ENCODE measurements at regions not wholly inside any gene's neighbourhood (a gene's known extent, or its start where the extent isn't known, plus 50 kb on each side); places are given as distances from the start of the nearest gene placed in this dataset.
A peak's percentile ranks its signal among the peaks of the same experiment; 100 is the strongest.

DNA sequence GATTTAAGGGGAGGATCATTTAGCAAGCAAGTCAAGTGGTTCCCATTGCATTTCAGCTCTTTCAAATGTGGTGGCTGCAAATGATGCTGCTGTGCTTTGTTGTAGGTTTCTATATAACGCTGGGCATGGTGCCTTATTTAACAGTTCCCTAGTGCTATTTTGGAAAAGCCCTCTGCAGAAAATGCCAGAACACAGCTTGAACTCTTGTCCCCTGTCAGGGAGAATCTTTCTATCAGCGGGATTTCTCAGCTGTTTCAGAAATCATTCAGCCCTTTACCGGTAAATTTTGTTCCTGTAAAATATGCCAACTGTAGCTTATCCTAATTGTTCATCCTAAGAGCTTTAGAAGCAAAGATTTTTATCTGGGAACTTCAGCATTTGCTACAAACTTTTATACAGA lies 77.8 kb upstream of the DTNA start:
- Histone ChIP-seq H3K4me1 (peaks cover 38% of the 10 kb centered on the region), H3K9me3 (replicated peaks) (no peaks in the 10 kb centered on the region), H3K27me3 (ENCODE audit: low read depth) (no peaks in the 10 kb centered on the region), H3K36me3 (no peaks in the 10 kb centered on the region), H3K4me3 (no peak overlapping the region), H3K27ac (replicated peaks) (no peak overlapping the region)
- no peak for DNase-seq
- intact Hi-C loops (cut with micrococcal nuclease) = no loop called here
- TF ChIP-seq, protein P1, sequence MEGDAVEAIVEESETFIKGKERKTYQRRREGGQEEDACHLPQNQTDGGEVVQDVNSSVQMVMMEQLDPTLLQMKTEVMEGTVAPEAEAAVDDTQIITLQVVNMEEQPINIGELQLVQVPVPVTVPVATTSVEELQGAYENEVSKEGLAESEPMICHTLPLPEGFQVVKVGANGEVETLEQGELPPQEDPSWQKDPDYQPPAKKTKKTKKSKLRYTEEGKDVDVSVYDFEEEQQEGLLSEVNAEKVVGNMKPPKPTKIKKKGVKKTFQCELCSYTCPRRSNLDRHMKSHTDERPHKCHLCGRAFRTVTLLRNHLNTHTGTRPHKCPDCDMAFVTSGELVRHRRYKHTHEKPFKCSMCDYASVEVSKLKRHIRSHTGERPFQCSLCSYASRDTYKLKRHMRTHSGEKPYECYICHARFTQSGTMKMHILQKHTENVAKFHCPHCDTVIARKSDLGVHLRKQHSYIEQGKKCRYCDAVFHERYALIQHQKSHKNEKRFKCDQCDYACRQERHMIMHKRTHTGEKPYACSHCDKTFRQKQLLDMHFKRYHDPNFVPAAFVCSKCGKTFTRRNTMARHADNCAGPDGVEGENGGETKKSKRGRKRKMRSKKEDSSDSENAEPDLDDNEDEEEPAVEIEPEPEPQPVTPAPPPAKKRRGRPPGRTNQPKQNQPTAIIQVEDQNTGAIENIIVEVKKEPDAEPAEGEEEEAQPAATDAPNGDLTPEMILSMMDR (IDR thresholded peaks at IDR 0.05; ENCODE audit: borderline replicate concordance) = no peak

DNA sequence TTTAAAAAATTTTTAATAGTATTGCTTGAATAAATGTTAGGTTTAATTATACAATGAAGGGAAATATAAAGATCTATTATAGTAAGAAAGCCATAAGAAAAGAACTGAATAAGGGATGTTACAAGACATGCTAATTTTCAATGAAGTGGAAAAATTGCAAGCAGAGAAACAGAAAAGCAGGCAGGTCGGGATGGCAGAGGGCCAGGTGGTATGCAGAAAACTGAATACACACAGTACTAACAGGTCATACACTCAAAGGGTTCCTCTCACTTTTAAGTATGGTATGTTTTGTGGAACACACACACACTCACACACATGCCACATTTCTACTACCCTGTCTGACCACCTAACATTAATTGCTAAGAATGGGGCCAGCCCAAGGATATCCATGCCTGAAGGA lies 76.7 kb upstream of the DTNA start:
- Histone ChIP-seq H3K27ac (replicated peaks) (no peak overlapping the region), H3K4me3 (no peak overlapping the region), H3K27me3 (ENCODE audit: low read depth) (no peaks in the 10 kb centered on the region), H3K9me3 (replicated peaks) (no peaks in the 10 kb centered on the region), H3K4me1 (peaks cover 45% of the 10 kb centered on the region), H3K36me3 (no peaks in the 10 kb centered on the region)
- TF ChIP-seq, protein P1 (IDR thresholded peaks at IDR 0.05; ENCODE audit: borderline replicate concordance) = no peak
- intact Hi-C loops (cut with micrococcal nuclease) = no loop called here
- DNase-seq = no peak

DNA sequence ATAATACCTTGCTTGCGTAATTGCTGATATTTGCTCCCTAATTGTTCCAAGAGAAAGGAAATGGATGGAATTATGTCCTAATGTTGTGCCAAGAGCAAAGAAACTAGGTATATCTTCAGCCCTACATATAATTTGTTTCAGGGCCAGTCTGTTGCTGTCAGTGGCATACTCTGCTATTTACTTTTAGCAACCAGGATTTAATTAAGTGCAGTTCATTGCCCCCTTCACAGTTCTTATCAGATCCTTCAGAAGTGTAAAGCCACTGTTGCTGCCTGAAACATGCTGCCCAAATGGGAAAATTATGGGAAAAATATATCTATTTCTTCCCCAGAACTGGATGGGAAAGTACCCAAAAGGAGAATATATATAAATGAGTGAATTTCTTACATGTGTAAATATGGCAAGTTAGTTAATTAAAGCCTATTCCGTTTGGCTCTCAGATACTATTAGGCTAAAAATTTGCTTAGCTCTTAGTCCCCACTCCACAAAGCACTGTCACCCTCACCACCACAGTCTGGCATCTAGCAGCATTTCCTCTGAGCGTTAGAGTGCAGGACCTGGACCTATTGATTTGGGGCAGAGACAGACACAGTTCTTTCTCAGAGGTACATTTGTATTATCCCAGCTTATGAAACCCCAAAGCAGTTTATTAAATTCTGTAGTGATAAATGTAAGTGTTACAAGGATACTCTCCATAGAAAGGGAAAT lies 72.8 kb upstream of the DTNA start:
- Histone ChIP-seq H3K4me1 (peaks cover 51% of the 10 kb centered on the region), H3K4me3 (no peak overlapping the region), H3K9me3 (replicated peaks) (no peaks in the 10 kb centered on the region), H3K27ac (replicated peaks) (no peak overlapping the region), H3K36me3 (no peaks in the 10 kb centered on the region), H3K27me3 (ENCODE audit: low read depth) (no peaks in the 10 kb centered on the region)
- intact Hi-C loops (cut with micrococcal nuclease) = no loop called here
- DNase-seq = no peak
- TF ChIP-seq, protein P1 (IDR thresholded peaks at IDR 0.05; ENCODE audit: borderline replicate concordance) = no peak

DNA sequence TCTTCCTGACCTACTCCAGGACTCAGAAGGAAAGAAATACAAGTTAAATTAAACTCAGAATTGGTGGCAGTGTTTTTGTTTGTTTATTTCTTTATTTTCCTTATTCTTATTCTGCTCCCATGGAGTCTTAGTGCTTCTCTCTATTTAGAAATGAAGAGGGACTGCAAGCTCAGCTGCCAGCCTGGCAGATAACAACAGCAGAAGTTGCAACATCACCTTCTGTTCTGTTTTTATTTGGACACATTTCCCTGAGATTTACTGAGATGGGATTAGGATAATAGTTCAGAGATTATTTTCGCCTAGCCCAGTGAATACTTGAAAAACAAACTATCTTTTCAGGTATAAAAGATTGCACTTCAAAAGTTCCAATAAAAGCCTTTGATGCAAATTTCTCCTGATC lies 70.4 kb upstream of the DTNA start:
- H3K4me3 ChIP-seq = no peak overlapping the region
- H3K36me3 ChIP-seq = no peaks in the 10 kb centered on the region
- H3K27ac ChIP-seq (replicated peaks) = peak overlapping the region; percentile 63
- TF ChIP-seq, protein P1 (IDR thresholded peaks at IDR 0.05; ENCODE audit: borderline replicate concordance) = no peak
- no peaks in the 10 kb centered on the region for H3K9me3 ChIP-seq (replicated peaks)
- intact Hi-C loops (cut with micrococcal nuclease) = no loop called here
- no peaks in the 10 kb centered on the region for H3K27me3 ChIP-seq (ENCODE audit: low read depth)
- no peak for DNase-seq
- H3K4me1 ChIP-seq = peaks cover 50% of the 10 kb centered on the region

DNA sequence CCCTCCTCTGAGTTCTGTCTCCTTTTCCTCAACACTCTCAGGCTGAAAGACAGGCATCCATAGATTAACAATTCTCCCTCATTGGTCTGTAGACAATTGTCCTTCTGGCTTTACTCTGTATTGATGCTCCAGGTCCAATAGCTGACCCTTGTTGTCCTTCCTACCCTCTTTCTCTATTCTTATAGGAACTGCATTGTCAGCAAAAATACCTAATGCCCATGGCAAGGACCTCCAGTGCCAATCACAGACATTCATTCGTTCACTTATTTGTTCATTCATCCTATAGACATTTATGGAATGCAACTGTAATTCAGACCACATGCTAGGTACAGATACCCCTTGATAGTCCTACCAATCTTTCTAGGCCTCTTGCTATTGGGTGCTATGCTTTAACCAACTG lies 69.8 kb upstream of the DTNA start:
- Histone ChIP-seq H3K4me1 (peaks cover 50% of the 10 kb centered on the region), H3K4me3 (no peak overlapping the region), H3K27ac (replicated peaks) (peak overlapping the region; percentile 63), H3K27me3 (ENCODE audit: low read depth) (no peaks in the 10 kb centered on the region), H3K9me3 (replicated peaks) (no peaks in the 10 kb centered on the region), H3K36me3 (no peaks in the 10 kb centered on the region)
- TF ChIP-seq, protein P1 (IDR thresholded peaks at IDR 0.05; ENCODE audit: borderline replicate concordance) = no peak
- DNase-seq = no peak
- intact Hi-C loops (cut with micrococcal nuclease) = no loop called here
